ENCODE measurements at regions not wholly inside any gene's neighbourhood (a gene's known extent, or its start where the extent isn't known, plus 50 kb on each side); places are given as distances from the start of the nearest gene placed in this dataset.

DNA sequence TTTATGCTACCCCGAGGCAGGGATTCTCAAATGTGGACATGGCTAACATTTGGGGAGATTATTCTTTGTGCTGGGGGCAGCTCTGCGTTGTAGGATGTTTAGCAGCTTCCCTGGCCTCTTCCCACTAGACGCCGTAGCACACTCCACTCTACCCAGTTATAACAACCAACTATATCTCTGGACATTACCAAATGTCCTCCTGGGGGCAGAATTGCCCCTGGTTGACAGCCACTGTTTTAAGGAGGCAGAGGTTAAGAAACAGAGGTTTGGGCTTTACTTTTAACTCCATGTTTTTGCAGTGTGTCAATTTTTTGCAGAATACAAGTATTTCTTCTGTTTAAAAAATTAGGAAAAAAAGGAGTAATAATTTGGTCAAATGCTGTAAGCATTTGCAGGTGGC lies 56.2 kb upstream of the BMP6 start:
- Mint-ChIP-seq H3K27me3 (peaks cover 39% of the 10 kb centered on the region), H3K27ac (no peak overlapping the region), H3K4me1 (no peaks in the 10 kb centered on the region), H3K4me3 (no peak overlapping the region), H3K9me3 (ENCODE audit: insufficient read depth) (no peaks in the 10 kb centered on the region)
- intact Hi-C loops (cut with micrococcal nuclease) = no loop called here
- Histone ChIP-seq H3K79me2 (ENCODE audit: control insufficient read depth, insufficient read depth, low read length) (no peaks in the 10 kb centered on the region), H3K27ac (ENCODE audit: low read length in 2 of 2) (no peak overlapping the region), H3K4me1 (ENCODE audit: control insufficient read depth in 2 of 2, insufficient read depth in 2 of 2, low read length in 2 of 2) (no peaks in the 10 kb centered on the region), H3K4me2 (replicated peaks; ENCODE audit: low read depth, low read length, poor library complexity, severe bottlenecking) (no peak overlapping the region), H3K36me3 (replicated peaks in 1 of 2; ENCODE audit: control extremely low read depth in 1 of 2, control insufficient read depth in 1 of 2, extremely low read depth in 1 of 2, insufficient read depth in 2 of 2, low read length in 1 of 2) (no peaks in the 10 kb centered on the region), H3K9me3 (ENCODE audit: control extremely low read depth in 1 of 3, control insufficient read depth in 2 of 3, insufficient read depth in 1 of 3, low read length in 2 of 3) (no peaks in the 10 kb centered on the region), H4K20me1 (ENCODE audit: control insufficient read depth, insufficient read depth, low read length, poor library complexity, severe bottlenecking) (no peaks in the 10 kb centered on the region), H2AFZ (ENCODE audit: insufficient read depth, low read depth, low read length, poor library complexity, severe bottlenecking) (no peak overlapping the region), H3K4me3 (ENCODE audit: control extremely low read depth in 1 of 5, extremely low read depth in 1 of 5, insufficient read depth in 1 of 5, low read depth in 2 of 5, low read length in 4 of 5) (no peak overlapping the region), H3K27me3 (replicated peaks in 1 of 4; ENCODE audit: control extremely low read depth in 1 of 4, control insufficient read depth in 3 of 4, insufficient read depth in 4 of 4, low read length in 3 of 4) (peaks cover 0 to 5% (median under 1%) of the 10 kb centered on the region in 4 experiments), H3K9ac (ENCODE audit: low read length) (no peak overlapping the region)
- WGBS (ENCODE audit: insufficient coverage) = no CpG with 5 or more reads among the region's 4 CpGs
- CTCF ChIA-PET = interaction anchor here (0.6 to 1.1 kb wide), 3 partner anchors 49 to 825 kb away, joined by 3 read pairs; no protein-coding TSS in a partner anchor
- TF ChIP-seq, protein P1, sequence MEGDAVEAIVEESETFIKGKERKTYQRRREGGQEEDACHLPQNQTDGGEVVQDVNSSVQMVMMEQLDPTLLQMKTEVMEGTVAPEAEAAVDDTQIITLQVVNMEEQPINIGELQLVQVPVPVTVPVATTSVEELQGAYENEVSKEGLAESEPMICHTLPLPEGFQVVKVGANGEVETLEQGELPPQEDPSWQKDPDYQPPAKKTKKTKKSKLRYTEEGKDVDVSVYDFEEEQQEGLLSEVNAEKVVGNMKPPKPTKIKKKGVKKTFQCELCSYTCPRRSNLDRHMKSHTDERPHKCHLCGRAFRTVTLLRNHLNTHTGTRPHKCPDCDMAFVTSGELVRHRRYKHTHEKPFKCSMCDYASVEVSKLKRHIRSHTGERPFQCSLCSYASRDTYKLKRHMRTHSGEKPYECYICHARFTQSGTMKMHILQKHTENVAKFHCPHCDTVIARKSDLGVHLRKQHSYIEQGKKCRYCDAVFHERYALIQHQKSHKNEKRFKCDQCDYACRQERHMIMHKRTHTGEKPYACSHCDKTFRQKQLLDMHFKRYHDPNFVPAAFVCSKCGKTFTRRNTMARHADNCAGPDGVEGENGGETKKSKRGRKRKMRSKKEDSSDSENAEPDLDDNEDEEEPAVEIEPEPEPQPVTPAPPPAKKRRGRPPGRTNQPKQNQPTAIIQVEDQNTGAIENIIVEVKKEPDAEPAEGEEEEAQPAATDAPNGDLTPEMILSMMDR (IDR thresholded peaks at IDR 0.05) = no peak
- no peak for TF ChIP-seq EZH2 (IDR thresholded peaks at IDR 0.05; ENCODE audit: borderline replicate concordance, insufficient read depth, low read depth, low read length, poor library complexity, severe bottlenecking)
- POLR2A ChIA-PET = no interaction called here
- no peak for DNase-seq
- ATAC-seq (ENCODE audit: low read depth) = no peak

DNA sequence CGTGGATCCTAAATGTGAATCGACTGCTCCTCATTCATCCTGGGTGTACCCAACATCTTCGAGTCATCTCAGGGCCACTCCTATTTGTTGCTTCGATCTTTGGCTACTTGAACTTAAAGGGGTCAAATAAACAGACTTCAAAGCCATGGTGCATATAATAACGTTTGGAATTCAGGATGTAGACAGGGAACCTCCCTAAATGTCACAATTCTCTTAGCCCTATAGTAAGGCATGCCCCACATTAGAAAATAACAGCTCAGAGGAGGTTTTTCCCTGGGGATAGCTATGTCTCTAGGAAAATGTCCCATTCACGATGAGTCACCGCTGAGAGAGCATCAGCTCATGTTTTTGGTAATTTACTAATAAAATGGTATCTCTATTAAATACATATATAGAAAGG lies 54.8 kb upstream of the BMP6 start:
- ATAC-seq (ENCODE audit: low read depth) (no peak), DNase-seq (no peak)
- Histone ChIP-seq H3K36me3 (replicated peaks in 1 of 2; ENCODE audit: control extremely low read depth in 1 of 2, control insufficient read depth in 1 of 2, extremely low read depth in 1 of 2, insufficient read depth in 2 of 2, low read length in 1 of 2) (no peaks in the 10 kb centered on the region), H3K27me3 (replicated peaks in 1 of 4; ENCODE audit: control extremely low read depth in 1 of 4, control insufficient read depth in 3 of 4, insufficient read depth in 4 of 4, low read length in 3 of 4) (peaks cover 0 to 5% (median under 1%) of the 10 kb centered on the region in 4 experiments), H3K27ac (ENCODE audit: low read length in 2 of 2) (no peak overlapping the region), H2AFZ (ENCODE audit: insufficient read depth, low read depth, low read length, poor library complexity, severe bottlenecking) (no peak overlapping the region), H3K4me1 (ENCODE audit: control insufficient read depth in 2 of 2, insufficient read depth in 2 of 2, low read length in 2 of 2) (no peaks in the 10 kb centered on the region), H3K9me3 (ENCODE audit: control extremely low read depth in 1 of 3, control insufficient read depth in 2 of 3, insufficient read depth in 1 of 3, low read length in 2 of 3) (no peaks in the 10 kb centered on the region), H4K20me1 (ENCODE audit: control insufficient read depth, insufficient read depth, low read length, poor library complexity, severe bottlenecking) (no peaks in the 10 kb centered on the region), H3K4me3 (ENCODE audit: control extremely low read depth in 1 of 5, extremely low read depth in 1 of 5, insufficient read depth in 1 of 5, low read depth in 2 of 5, low read length in 4 of 5) (no peak overlapping the region), H3K79me2 (ENCODE audit: control insufficient read depth, insufficient read depth, low read length) (no peaks in the 10 kb centered on the region), H3K4me2 (replicated peaks; ENCODE audit: low read depth, low read length, poor library complexity, severe bottlenecking) (no peak overlapping the region), H3K9ac (ENCODE audit: low read length) (no peak overlapping the region)
- no peak overlapping the region for H3K4me3 Mint-ChIP-seq
- peaks cover 30% of the 10 kb centered on the region for H3K27me3 Mint-ChIP-seq
- CTCF ChIA-PET = interaction anchor here (0.9 to 1.6 kb wide), 3 partner anchors 47 to 548 kb away, joined by 3 to 5 read pairs (median 3); no protein-coding TSS in a partner anchor
- H3K4me1 Mint-ChIP-seq = no peaks in the 10 kb centered on the region
- POLR2A ChIA-PET = no interaction called here
- no peak overlapping the region for H3K27ac Mint-ChIP-seq
- intact Hi-C loops (cut with micrococcal nuclease) = no loop called here
- 94% methylated on average over 2 of the region's 7 CpGs for WGBS (ENCODE audit: insufficient coverage)
- TF ChIP-seq, protein P1 (IDR thresholded peaks at IDR 0.05) = no peak
- TF ChIP-seq EZH2 (IDR thresholded peaks at IDR 0.05; ENCODE audit: borderline replicate concordance, insufficient read depth, low read depth, low read length, poor library complexity, severe bottlenecking) = no peak
- H3K9me3 Mint-ChIP-seq (ENCODE audit: insufficient read depth) = no peaks in the 10 kb centered on the region

All from B cell (primary cell).